Retinal pigment epithelial cell (primary cell): ENCODE measurements at regions not wholly inside any gene's neighbourhood (a gene's known extent, or its start where the extent isn't known, plus 50 kb on each side); places are given as distances from the start of the nearest gene placed in this dataset.
A peak's percentile ranks its signal among the peaks of the same experiment; 100 is the strongest.

Experiments
- DNase-seq: peaks from one replicate; pipeline ENCODE4 v3.0.0-alpha.2; 2010; ENCODE audit warnings: low read depth
- H3K4me3 ChIP-seq: 2 replicates; pipeline ENCODE4 v1.5.1; 2011; ENCODE audit warnings: mild to moderate bottlenecking, low read length, control low read depth, moderate library complexity
- CTCF ChIP-seq: conservative IDR thresholded peaks from 2 replicates; pipeline ENCODE4 v1.5.1; 2011; ENCODE audit warnings: low read depth, low read length, control low read depth, inconsistent platforms

- no peak overlapping the region for H3K4me3 ChIP-seq
- no peak for DNase-seq
- TF ChIP-seq CTCF: no peak
Measured at GRCh38 chr13:87889254-87889653, 218.1 kb downstream of the SLITRK5 start.

GRCh38 chr13:87893186-87893585 is 222.0 kb downstream of the SLITRK5 start:
- no peak for DNase-seq
- TF ChIP-seq CTCF: no peak
- no peak overlapping the region for H3K4me3 ChIP-seq

GRCh38 chr13:87894059-87894458 is 222.9 kb downstream of the SLITRK5 start:
- no peak for DNase-seq
- TF ChIP-seq CTCF: no peak
- no peak overlapping the region for H3K4me3 ChIP-seq

- no peak overlapping the region for H3K4me3 ChIP-seq
- no peak for TF ChIP-seq CTCF
- peak; percentile 81 for DNase-seq
Measured at GRCh38 chr13:87903553-87903952, 232.4 kb downstream of the SLITRK5 start.

- TF ChIP-seq CTCF: no peak
- no peak for DNase-seq
- no peak overlapping the region for H3K4me3 ChIP-seq
Measured at GRCh38 chr13:87906411-87906810, 235.2 kb downstream of the SLITRK5 start.

GRCh38 chr13:87907202-87907601 is 236.0 kb downstream of the SLITRK5 start:
- DNase-seq: no peak
- no peak overlapping the region for H3K4me3 ChIP-seq
- no peak for TF ChIP-seq CTCF

- no peak for DNase-seq
- no peak for TF ChIP-seq CTCF
Measured at GRCh38 chr13:87919956-87920355, 248.8 kb downstream of the SLITRK5 start.

More at GRCh38 chr13:87919956-87920355, 248.8 kb downstream of the SLITRK5 start:
- H3K4me3 ChIP-seq: no peak overlapping the region
